SK-N-SH (cell line): ENCODE measurements at regions not wholly inside any gene's neighbourhood (a gene's known extent, or its start where the extent isn't known, plus 50 kb on each side); places are given as distances from the start of the nearest gene placed in this dataset.
A peak's percentile ranks its signal among the peaks of the same experiment; 100 is the strongest.

ENCODE experiments used
- CTCF ChIA-PET: fragments of 300-600, 350-600 bp; formaldehyde crosslinking; extraction: SDS; loops from one replicate; lab custom pipeline; 2021; lab: Yijun Ruan, JAX
- POLR2A ChIA-PET: fragments of 350-600 bp; sonication (Branson Sonifier 250); formaldehyde crosslinking; extraction: SDS; loops from one replicate; lab custom pipeline; 2020; ENCODE audit warnings: antibody characterized with exemption, inconsistent platforms; lab: Yijun Ruan, JAX
- DNase-seq: peaks from one replicate; pipeline ENCODE4 v3.0.0; 2012
- H2AFZ ChIP-seq: fragments of 200-600 bp; sonication (generic); 2 replicates; pipeline ENCODE4 v1.8.1; 2016; ENCODE audit warnings: antibody characterized with exemption, mild to moderate bottlenecking, low read depth
- H3F3A ChIP-seq: fragments of 200-600 bp; sonication (generic); replicated peaks from 2 replicates; pipeline ENCODE3; 2016; ENCODE audit warnings: antibody characterized with exemption, mild to moderate bottlenecking; ENCODE audit not compliant: insufficient read depth
- H3K27ac ChIP-seq, 2 experiments: fragments of 200-500 bp in 1 of 2; fragments of 200-600 bp in 1 of 2; sonication (Bioruptor generic) in 1 of 2; sonication (generic), shearing (Covaris generic) in 1 of 2; 2 replicates each; pipeline versions ENCODE4 v1.5.1 to v1.6.1; 2014 to 2016; ENCODE audit warnings: low read depth in 2 of 2, inconsistent platforms in 1 of 2, low read length in 1 of 2, mild to moderate bottlenecking in 1 of 2, mixed read lengths in 1 of 2
- H3K27me3 ChIP-seq: fragments of 200-600 bp; sonication (generic), shearing (Covaris generic); 2 replicates; pipeline ENCODE4 v1.6.1; 2016; ENCODE audit warnings: mixed run types; ENCODE audit not compliant: insufficient read depth
- H3K36me3 ChIP-seq, 2 experiments: fragments of 200-500 bp in 1 of 2; fragments of 200-600 bp in 1 of 2; sonication (Bioruptor generic) in 1 of 2; sonication (generic) in 1 of 2; replicated peaks in 1 of 2; 2 replicates each; pipeline versions ENCODE3 to v1.5.1; 2014 to 2016; ENCODE audit warnings: low read length in 1 of 2, mild to moderate bottlenecking in 1 of 2; ENCODE audit not compliant: insufficient read depth in 2 of 2, control insufficient read depth in 1 of 2
- H3K4me1 ChIP-seq, 2 experiments: fragments of 200-500 bp in 1 of 2; fragments of 200-600 bp in 1 of 2; sonication (Bioruptor generic) in 1 of 2; sonication (generic), shearing (Covaris generic) in 1 of 2; 2 replicates each; pipeline versions ENCODE4 v1.5.1 to v1.6.1; 2014 to 2016; ENCODE audit warnings: low read depth in 1 of 2, low read length in 1 of 2, mixed run types in 1 of 2; ENCODE audit not compliant: insufficient read depth in 2 of 2, control insufficient read depth in 1 of 2
- H3K4me2 ChIP-seq: fragments of 200-600 bp; sonication (generic), shearing (Covaris generic); 2 replicates; pipeline ENCODE4 v1.6.1; 2017; ENCODE audit warnings: mixed run types
- H3K4me3 ChIP-seq, 2 experiments: fragments of 200-500 bp in 1 of 2; fragments of 200-600 bp in 1 of 2; sonication (Bioruptor generic) in 1 of 2; sonication (generic), shearing (Covaris generic) in 1 of 2; 2 replicates each; pipeline versions ENCODE4 v1.5.1 to v1.8.1; 2014 to 2016; ENCODE audit warnings: low read depth in 2 of 2, inconsistent platforms in 1 of 2, low read length in 1 of 2, mild to moderate bottlenecking in 1 of 2, mixed read lengths in 1 of 2, moderate library complexity in 1 of 2
- H3K79me2 ChIP-seq: fragments of 200-600 bp; sonication (generic); 2 replicates; pipeline ENCODE4 v1.8.1; 2017; ENCODE audit warnings: mild to moderate bottlenecking; ENCODE audit not compliant: insufficient read depth
- H3K9ac ChIP-seq: fragments of 200-600 bp; sonication (generic); 2 replicates; pipeline ENCODE4 v1.6.1; 2017; ENCODE audit warnings: mixed run types
- H3K9me2 ChIP-seq: fragments of 200-600 bp; sonication (generic); 2 replicates; pipeline ENCODE4 v1.6.1; 2017; ENCODE audit warnings: mixed run types
- H3K9me3 ChIP-seq: fragments of 200-600 bp; sonication (generic); 2 replicates; pipeline ENCODE4 v1.6.1; 2017; ENCODE audit warnings: mixed run types, mild to moderate bottlenecking, moderate library complexity
- H4K20me1 ChIP-seq: fragments of 200-600 bp; sonication (generic); 2 replicates; pipeline ENCODE4 v1.6.1; 2017; ENCODE audit warnings: mild to moderate bottlenecking, mixed run types; ENCODE audit not compliant: insufficient read depth
- EP300 ChIP-seq, 2 experiments: IDR thresholded peaks; 2 replicates each; pipeline versions ENCODE4 v1.4.0 to v1.6.1; 2012; ENCODE audit warnings: borderline replicate concordance in 1 of 2, low read depth in 1 of 2, low read length in 1 of 2
- FOXJ3 ChIP-seq: sonication (generic); formaldehyde crosslinking; IDR thresholded peaks from 2 replicates; pipeline ENCODE4 v1.5.1; 2020; ENCODE audit warnings: mild to moderate bottlenecking, missing genetic modification reagents
- FOXM1 ChIP-seq: IDR thresholded peaks from 2 replicates; pipeline ENCODE4 v1.4.0; 2012; ENCODE audit warnings: low read depth, mild to moderate bottlenecking
- GATA2 ChIP-seq: sonication (generic); formaldehyde crosslinking; IDR thresholded peaks from 2 replicates; pipeline ENCODE4 v1.5.0; 2020; ENCODE audit warnings: mild to moderate bottlenecking, missing genetic modification reagents
- IRF3 ChIP-seq: fragments of 150-350 bp; IDR thresholded peaks from 2 replicates; pipeline ENCODE4 v1.6.1; 2016; ENCODE audit warnings: mild to moderate bottlenecking, low read depth, low read length
- NRF1 ChIP-seq: IDR thresholded peaks from 2 replicates; pipeline ENCODE4 v1.6.1; 2012; ENCODE audit warnings: low read depth, mild to moderate bottlenecking, low read length
- RCOR1 ChIP-seq: fragments of 150-350 bp; IDR thresholded peaks from 2 replicates; pipeline ENCODE4 v1.6.1; 2017; ENCODE audit warnings: antibody characterized with exemption, low read length
- REST ChIP-seq: IDR thresholded peaks from 2 replicates; pipeline ENCODE4 v1.6.1; 2012; ENCODE audit warnings: mild to moderate bottlenecking, low read depth, low read length, moderate library complexity
- SMC3 ChIP-seq: IDR thresholded peaks from 2 replicates; pipeline ENCODE4 v1.6.1; 2012; ENCODE audit warnings: low read depth, low read length, improper control_type of control experiment
- TCF12 ChIP-seq: IDR thresholded peaks from 2 replicates; pipeline ENCODE4 v1.4.0; 2012
- ZBTB33 ChIP-seq: IDR thresholded peaks from 2 replicates; pipeline ENCODE4 v1.4.0; 2012; ENCODE audit warnings: low read depth, borderline replicate concordance
- WGBS: methylation state at CpG from one replicate; pipeline ENCODE4 v1.1.6; 2017; ENCODE audit warnings: low lambda C conversion rate; 5-methylcytosine and 5-hydroxymethylcytosine counted together

- H3K4me3 ChIP-seq = no peak overlapping the region
- no peaks in the 10 kb centered on the region for H3K36me3 ChIP-seq
- no peak overlapping the region for H3K4me2 ChIP-seq
- CTCF ChIA-PET = no interaction called here
- H4K20me1 ChIP-seq = no peaks in the 10 kb centered on the region
- H3K9ac ChIP-seq = no peak overlapping the region
- POLR2A ChIA-PET = no interaction called here
- TF ChIP-seq NRF1 = no peak
- peak in 1 of 2 experiments; percentile 15; a peak in 1 of 4 replicates for TF ChIP-seq EP300 (IDR thresholded peaks at IDR 0.05; ENCODE audit: borderline replicate concordance in 1 of 2, low read depth in 1 of 2, low read length in 1 of 2)
- TF ChIP-seq FOXM1 = no peak
- TF ChIP-seq TCF12 = 0 out of 2 replicates have a peak, but pooled peaks have one; percentile 10
- peak; percentile 54; the same call in 1 of the 2 replicates for TF ChIP-seq RCOR1
- TF ChIP-seq GATA2 (CRISPR knock-in tag) = peak; percentile 51
- H3K9me2 ChIP-seq = no peaks in the 10 kb centered on the region
- DNase-seq = peak; percentile 74
- peak overlapping the region in 1 of 2 experiments; percentile 43; a peak in 1 of 4 replicates for H3K27ac ChIP-seq
- WGBS = 31% methylated on average over 4 of the region's 4 CpGs
- H3K4me1 ChIP-seq = peaks cover 0 to 4% of the 10 kb centered on the region in 2 experiments; a peak in 2 of 4 replicates
- H2AFZ ChIP-seq = no peak overlapping the region
- no peaks in the 10 kb centered on the region for H3K9me3 ChIP-seq
- no peaks in the 10 kb centered on the region for H3K79me2 ChIP-seq
- no peaks in the 10 kb centered on the region for H3F3A ChIP-seq
- H3K27me3 ChIP-seq = no peaks in the 10 kb centered on the region
These were observed 622.5 kb upstream of the GHITM start for GRCh38 chr10:83516788-83517187.

- Histone ChIP-seq H3K4me1 (peaks cover 0 to 4% of the 10 kb centered on the region in 2 experiments; a peak in 2 of 4 replicates), H3K9ac (no peak overlapping the region), H3K36me3 (no peaks in the 10 kb centered on the region), H2AFZ (no peak overlapping the region), H3K4me2 (no peak overlapping the region), H3K79me2 (no peaks in the 10 kb centered on the region), H3K9me2 (no peaks in the 10 kb centered on the region), H3K4me3 (no peak overlapping the region), H3K9me3 (no peaks in the 10 kb centered on the region), H3K27me3 (no peaks in the 10 kb centered on the region), H3F3A (no peaks in the 10 kb centered on the region)
- CTCF ChIA-PET = no interaction called here
- no peak for DNase-seq
- no peak for TF ChIP-seq REST
- no peak for TF ChIP-seq FOXJ3 (CRISPR knock-in tag)
- TF ChIP-seq ZBTB33 = no peak
- TF ChIP-seq SMC3 = no peak
- TF ChIP-seq IRF3 = no peak
- TF ChIP-seq, all 33 proteins: peak for 0
- Histone ChIP-seq H3K27ac (no peak overlapping the region), H4K20me1 (no peaks in the 10 kb centered on the region)
- POLR2A ChIA-PET = no interaction called here
- WGBS = 47% methylated on average over 1 of the region's 1 CpG
These were observed 621.9 kb upstream of the GHITM start for GRCh38 chr10:83517456-83517855.
